Left lung (tissue), 4 donors: ENCODE measurements at regions not wholly inside any gene's neighbourhood (a gene's known extent, or its start where the extent isn't known, plus 50 kb on each side); places are given as distances from the start of the nearest gene placed in this dataset.

ENCODE experiments used
- ATAC-seq: fragments of 200-7000 bp; cut with Tn5 transposase; one replicate; pipeline ENCODE4 v1.9.1; 2020; ENCODE audit warnings: moderate library complexity
- DNase-seq, 4 donors: peaks; one replicate each; pipeline ENCODE4 v3.0.0-alpha.2; 2013 to 2020
- H3K27ac ChIP-seq, 2 donors: fragments of 200-600 bp; sonication (generic) in 1 of 2; one replicate each; pipeline versions ENCODE4 v1.5.0 to v1.8.0; 2020 to 2021
- H3K27me3 ChIP-seq, 2 donors: fragments of 200-600 bp; sonication (generic) in 1 of 2; one replicate each; pipeline versions ENCODE4 v1.5.0 to v1.8.0; 2020 to 2021
- H3K36me3 ChIP-seq, 2 donors: fragments of 200-600 bp; sonication (generic) in 1 of 2; one replicate each; pipeline versions ENCODE4 v1.5.0 to v1.8.0; 2020 to 2021
- H3K4me1 ChIP-seq, 2 donors: fragments of 200-600 bp; one replicate each; pipeline ENCODE4 v1.8.0; 2021
- H3K4me3 ChIP-seq, 2 donors: fragments of 200-600 bp; sonication (generic) in 1 of 2; one replicate each; pipeline versions ENCODE4 v1.5.0 to v1.8.0; 2020 to 2021; ENCODE audit warnings: mild to moderate bottlenecking in 1 of 2
- H3K9me3 ChIP-seq, 2 donors: fragments of 200-600 bp; sonication (generic) in 1 of 2; one replicate each; pipeline versions ENCODE4 v1.5.0 to v1.8.0; 2020 to 2021
- intact Hi-C, 2 donors: fragments of 100-400 bp; cut with DNase I; formaldehyde crosslinking; loops; one replicate each; pipeline versions ENCODE4 v1.11.2 to v1.14.2; 2022
- TF ChIP-seq, protein P1 (sequence below), 2 donors: fragments of 200-600 bp; sonication (generic) in 1 of 2; IDR thresholded peaks; one replicate each; pipeline versions ENCODE4 v1.5.0 to v1.8.0; 2021; ENCODE audit warnings: antibody characterized with exemption in 2 of 2
- donor health status: DM: no; HTN: yes; CAD: no.
- donor health status: DM: no; HTN: no; CAD: no.

DNA sequence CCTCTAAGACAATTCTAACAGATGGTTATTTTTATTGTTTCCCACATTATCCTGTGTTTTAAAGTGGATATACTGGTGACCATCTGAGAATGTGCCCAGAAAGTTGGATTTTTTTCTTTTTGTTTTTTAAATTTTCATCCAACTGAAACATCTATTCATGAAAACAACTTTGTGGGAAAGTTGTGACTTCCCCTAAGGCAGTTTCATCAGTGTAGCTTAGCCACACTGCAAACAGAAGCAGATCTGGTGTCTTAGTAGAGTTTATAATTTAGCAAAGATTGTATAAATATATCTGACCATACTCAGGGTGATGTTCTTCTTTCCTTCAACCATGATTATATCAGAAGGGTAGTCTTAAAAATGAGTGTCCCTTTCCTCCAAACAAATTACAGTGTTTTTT lies 1241.3 kb downstream of the MAT2B start:
- peaks cover 0 to 3% of the 10 kb centered on the region in 2 donors for H3K9me3 ChIP-seq
- H3K36me3 ChIP-seq: no peaks in the 10 kb centered on the region
- no peaks in the 10 kb centered on the region for H3K4me1 ChIP-seq
- intact Hi-C loops: no loop called here
- no peak overlapping the region for H3K4me3 ChIP-seq
- no peak overlapping the region for H3K27ac ChIP-seq
- TF ChIP-seq, protein P1, sequence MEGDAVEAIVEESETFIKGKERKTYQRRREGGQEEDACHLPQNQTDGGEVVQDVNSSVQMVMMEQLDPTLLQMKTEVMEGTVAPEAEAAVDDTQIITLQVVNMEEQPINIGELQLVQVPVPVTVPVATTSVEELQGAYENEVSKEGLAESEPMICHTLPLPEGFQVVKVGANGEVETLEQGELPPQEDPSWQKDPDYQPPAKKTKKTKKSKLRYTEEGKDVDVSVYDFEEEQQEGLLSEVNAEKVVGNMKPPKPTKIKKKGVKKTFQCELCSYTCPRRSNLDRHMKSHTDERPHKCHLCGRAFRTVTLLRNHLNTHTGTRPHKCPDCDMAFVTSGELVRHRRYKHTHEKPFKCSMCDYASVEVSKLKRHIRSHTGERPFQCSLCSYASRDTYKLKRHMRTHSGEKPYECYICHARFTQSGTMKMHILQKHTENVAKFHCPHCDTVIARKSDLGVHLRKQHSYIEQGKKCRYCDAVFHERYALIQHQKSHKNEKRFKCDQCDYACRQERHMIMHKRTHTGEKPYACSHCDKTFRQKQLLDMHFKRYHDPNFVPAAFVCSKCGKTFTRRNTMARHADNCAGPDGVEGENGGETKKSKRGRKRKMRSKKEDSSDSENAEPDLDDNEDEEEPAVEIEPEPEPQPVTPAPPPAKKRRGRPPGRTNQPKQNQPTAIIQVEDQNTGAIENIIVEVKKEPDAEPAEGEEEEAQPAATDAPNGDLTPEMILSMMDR (IDR thresholded peaks at IDR 0.05): no peak
- DNase-seq (no peak), ATAC-seq (no peak)
- no peaks in the 10 kb centered on the region for H3K27me3 ChIP-seq

DNA sequence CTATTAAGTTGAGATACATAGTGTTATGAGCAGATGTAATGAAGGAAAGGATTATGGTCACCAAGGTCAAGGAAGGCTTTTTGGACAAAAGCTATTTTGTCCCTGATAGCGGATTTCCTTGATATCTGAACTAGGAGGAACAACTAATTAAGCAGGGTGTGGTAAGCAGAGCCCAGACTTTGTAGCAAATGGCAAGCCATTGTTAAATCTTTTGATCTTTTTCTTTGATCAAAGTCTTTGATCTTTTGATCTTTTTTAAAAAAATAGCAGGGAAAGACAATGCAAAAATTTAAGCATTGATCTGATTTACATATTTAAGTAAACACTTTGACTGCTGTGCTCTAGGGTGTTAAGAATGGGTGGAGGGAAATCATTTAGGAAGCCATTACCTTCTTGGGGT lies 1242.0 kb downstream of the MAT2B start:
- ATAC-seq (no peak), DNase-seq (no peak)
- no peaks in the 10 kb centered on the region for H3K4me1 ChIP-seq
- no peaks in the 10 kb centered on the region for H3K27me3 ChIP-seq
- no peaks in the 10 kb centered on the region for H3K36me3 ChIP-seq
- TF ChIP-seq, protein P1 (IDR thresholded peaks at IDR 0.05): no peak
- H3K9me3 ChIP-seq: peaks cover 0 to 3% of the 10 kb centered on the region in 2 donors
- intact Hi-C loops: no loop called here
- no peak overlapping the region for H3K27ac ChIP-seq
- H3K4me3 ChIP-seq: no peak overlapping the region

DNA sequence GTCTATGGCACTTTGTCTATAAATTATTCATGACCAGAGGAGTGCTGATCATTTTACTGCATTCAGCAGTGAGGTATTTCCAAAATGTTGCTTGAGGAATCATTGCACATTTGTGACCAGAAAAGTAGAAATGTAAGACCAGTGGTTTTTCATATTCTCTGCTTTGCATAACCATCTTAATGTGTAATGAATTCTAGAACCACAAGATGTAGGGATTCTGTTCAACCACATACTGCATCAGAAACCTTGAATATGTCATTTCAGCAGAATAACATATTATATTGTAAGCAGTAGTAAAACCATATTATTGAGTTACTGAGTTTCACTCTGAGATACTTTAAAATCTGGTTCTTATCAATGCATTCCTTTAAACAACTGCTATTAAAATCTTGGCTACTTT lies 1243.4 kb downstream of the MAT2B start:
- Histone ChIP-seq H3K36me3 (no peaks in the 10 kb centered on the region), H3K27me3 (no peaks in the 10 kb centered on the region), H3K4me3 (no peak overlapping the region), H3K4me1 (no peaks in the 10 kb centered on the region), H3K9me3 (peaks cover 0 to 3% of the 10 kb centered on the region in 2 donors), H3K27ac (no peak overlapping the region)
- TF ChIP-seq, protein P1 (IDR thresholded peaks at IDR 0.05): no peak
- intact Hi-C loops: no loop called here
- ATAC-seq: no peak
- no peak for DNase-seq

DNA sequence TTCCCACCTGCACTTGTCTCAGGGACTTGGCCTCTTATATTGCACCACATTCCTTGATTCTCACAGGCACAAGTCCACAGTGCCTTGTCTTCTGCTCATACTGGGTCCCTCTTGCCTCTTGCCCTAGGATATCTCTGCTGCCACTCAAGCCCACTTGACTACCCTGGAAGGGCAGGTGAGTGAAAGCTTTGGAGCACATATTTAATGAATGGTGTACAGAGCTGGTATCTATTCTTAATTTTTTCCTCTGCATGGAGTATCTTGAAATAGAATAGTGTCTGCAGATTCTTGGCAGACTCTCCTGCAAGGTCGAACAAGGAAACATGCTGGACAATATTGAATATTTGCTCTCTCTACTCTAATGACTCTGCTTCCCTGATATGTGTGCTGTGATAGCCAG lies 1248.0 kb downstream of the MAT2B start:
- ATAC-seq: no peak
- TF ChIP-seq, protein P1 (IDR thresholded peaks at IDR 0.05): no peak

DNA sequence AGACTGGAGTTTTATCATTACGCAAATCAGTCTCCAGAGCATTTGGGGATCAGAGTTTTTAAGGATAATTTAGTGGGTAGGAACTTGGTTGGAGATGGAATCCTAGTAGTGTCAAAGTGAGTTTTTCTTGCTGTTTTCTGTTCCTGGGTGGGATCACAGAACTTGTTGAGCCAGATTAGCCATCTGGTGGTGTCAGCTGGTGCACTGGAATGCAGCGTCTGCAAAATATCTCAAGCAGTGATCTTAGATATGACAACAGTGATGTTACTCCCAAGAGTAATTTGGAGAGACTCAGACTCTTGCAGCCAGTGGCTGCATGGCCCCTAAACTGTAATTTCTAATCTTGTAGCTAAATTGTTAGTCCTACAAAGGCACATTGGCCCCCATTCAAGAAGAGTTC lies 1257.8 kb downstream of the MAT2B start:
- Histone ChIP-seq H3K27ac (no peak overlapping the region), H3K4me3 (no peak overlapping the region), H3K27me3 (no peaks in the 10 kb centered on the region), H3K9me3 (no peaks in the 10 kb centered on the region), H3K36me3 (no peaks in the 10 kb centered on the region), H3K4me1 (no peaks in the 10 kb centered on the region)
- intact Hi-C loops: no loop called here
- ATAC-seq (no peak), DNase-seq (peak in 1 of 4 donors; percentile 4)
- TF ChIP-seq, protein P1 (IDR thresholded peaks at IDR 0.05): no peak

More for the DNA sequence above, 1248.0 kb downstream of the MAT2B start:
- no peak overlapping the region for H3K27ac ChIP-seq
- H3K9me3 ChIP-seq: no peaks in the 10 kb centered on the region
- no peaks in the 10 kb centered on the region for H3K27me3 ChIP-seq
- no peaks in the 10 kb centered on the region for H3K36me3 ChIP-seq
- intact Hi-C loops: no loop called here
- H3K4me1 ChIP-seq: no peaks in the 10 kb centered on the region
- H3K4me3 ChIP-seq: no peak overlapping the region
- DNase-seq: no peak
